ENCODE measurements at regions not wholly inside any gene's neighbourhood (a gene's known extent, or its start where the extent isn't known, plus 50 kb on each side); places are given as distances from the start of the nearest gene placed in this dataset.

GRCh38 chr6:126091466-126091865, 105.1 kb downstream of the TRMT11 start:
- DNase-seq, result no peak

GRCh38 chr6:126093108-126093507, 106.8 kb downstream of the TRMT11 start:
- no peak for DNase-seq

GRCh38 chr6:126094411-126094810, 108.1 kb downstream of the TRMT11 start:
- no peak for DNase-seq

DNA sequence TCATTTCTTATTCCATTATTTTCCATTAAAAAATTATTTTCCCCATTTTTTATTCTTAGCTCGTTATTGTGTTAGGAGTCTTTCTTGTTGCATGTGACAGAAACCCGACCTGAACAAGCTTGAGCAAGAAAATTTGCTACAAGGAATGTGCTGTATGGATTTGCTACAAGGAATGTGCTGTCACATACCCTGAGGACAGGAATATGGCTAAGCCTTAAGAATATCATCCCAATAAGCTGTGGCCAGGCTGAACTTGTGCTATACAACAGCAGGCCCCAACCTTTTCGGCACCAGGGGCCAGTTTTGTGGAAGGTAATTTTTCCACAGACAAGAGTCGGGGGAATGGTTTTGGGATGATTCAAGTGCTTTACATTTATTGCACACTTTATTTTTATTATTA, 114.0 kb downstream of the TRMT11 start:
- no peak for DNase-seq

- DNase-seq, result no peak
These were observed 116.0 kb downstream of the TRMT11 start for GRCh38 chr6:126102358-126102757.

GRCh38 chr6:126103993-126104392, 117.7 kb downstream of the TRMT11 start:
- no peak for DNase-seq

- no peak for DNase-seq
These were observed 121.3 kb downstream of the TRMT11 start for GRCh38 chr6:126107475-126108166.

DNA sequence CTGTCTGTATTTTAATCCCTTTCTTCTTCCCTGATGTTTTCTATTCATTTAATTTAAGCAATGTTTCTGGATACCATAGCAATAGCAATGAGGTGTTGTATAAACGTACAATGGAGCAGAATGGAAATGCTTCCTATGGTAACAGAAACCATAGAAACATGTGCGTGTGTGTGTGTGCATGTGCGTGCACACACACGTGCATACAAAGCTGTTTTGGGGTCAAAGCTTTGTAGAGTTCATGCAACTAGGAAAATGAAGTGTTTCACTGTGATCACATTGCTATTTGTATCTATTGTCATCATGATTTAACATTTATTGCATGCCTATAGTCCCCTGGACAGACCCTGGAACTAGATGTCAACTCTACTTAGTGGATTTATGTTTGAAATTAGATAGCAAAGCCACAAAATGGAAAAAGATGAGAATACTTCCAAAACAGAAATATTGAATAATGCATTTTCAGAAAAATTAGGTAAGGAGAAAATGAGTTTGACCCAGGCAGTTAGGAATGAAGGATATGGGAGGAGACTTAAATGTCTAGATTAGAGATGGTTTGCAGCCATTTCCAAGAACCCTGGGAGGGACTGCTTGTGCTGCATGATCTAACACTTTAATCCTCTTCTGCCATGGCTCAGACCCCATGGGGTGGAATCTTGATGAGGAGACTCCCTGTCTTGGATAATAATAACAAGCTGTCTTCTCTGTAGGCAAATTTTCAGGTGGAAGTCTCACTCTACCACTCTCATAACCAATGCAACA, 124.4 kb downstream of the TRMT11 start:
- no peak for DNase-seq

GRCh38 chr6:126111327-126111726, 125.0 kb downstream of the TRMT11 start:
- no peak for DNase-seq

- DNase-seq, result no peak
These were observed 125.9 kb downstream of the TRMT11 start for GRCh38 chr6:126112171-126112632.

- no peak for DNase-seq
These were observed 126.9 kb downstream of the TRMT11 start for GRCh38 chr6:126113261-126113660.

GRCh38 chr6:126117251-126117650, 130.9 kb downstream of the TRMT11 start:
- DNase-seq, result no peak

DNA sequence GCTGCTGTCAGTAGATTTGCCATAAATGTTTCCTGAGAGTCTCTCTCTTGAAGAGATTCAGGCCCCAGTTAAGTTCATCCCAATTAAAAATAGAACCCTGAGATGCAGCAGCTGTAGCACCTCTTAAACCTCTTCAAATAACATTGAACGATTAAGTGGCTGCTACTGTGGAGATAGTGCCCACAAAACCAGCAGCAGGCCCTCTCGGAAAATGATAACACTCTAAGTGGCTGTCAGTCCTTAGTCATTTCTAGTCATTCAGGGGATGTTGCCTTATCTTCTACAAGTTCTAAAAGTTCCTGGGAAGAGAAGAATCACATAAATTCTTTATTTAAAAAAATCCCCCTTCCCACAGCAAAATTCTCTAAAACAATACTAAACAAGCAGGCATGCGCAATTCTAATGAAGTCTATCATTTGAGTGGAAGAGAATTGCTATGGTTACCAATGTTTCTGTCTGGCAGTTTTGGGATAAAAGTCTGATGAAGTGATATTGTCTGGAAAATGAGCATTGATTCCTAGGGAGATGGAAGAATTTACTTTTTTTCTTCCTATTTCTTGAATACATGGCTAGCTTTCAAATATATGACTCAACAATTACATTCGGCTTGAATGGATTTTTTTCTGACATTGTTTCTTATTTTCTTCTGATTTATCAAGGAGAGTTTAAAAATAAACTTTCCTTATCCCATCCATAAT, 131.9 kb downstream of the TRMT11 start:
- DNase-seq, result no peak

DNA sequence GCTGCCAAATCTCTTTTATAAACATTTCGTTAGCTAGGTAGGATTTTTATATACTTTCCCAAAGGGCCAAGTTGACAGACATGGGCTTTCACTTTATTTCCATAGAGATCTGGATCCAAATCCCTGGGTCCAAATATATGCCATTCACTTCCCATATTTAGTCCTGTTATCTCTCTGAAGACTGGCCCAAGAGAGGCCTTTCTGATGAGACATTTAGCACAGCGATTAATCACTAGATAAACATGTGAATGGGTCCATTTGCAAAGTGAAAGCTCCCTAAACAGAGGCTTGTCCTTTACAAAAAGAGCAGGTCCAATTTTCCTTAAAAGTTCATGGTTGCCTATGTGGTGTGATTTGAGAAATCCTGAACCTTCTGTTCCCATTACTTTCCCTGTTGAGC, 132.6 kb downstream of the TRMT11 start:
- DNase-seq, result no peak

DNA sequence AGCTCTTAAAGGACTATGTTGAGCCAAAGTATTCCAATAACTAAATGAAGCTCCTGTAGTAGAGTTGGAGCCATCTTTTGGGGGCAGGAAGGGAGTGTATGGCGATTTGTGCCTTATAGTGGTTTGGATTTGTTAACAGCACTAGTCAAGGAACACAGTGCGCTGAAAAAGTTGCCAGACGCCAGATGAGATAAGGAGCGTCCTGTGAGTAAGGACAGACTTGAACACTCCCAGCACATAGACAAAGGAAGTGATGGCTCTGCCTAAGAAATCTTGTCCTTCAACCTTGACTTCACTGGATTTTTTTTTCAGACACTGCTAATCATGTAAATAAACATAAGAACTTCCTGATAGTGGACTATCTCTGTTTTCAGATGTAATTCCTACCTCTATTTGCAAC, 136.9 kb downstream of the TRMT11 start:
- DNase-seq, result no peak

GRCh38 chr6:126127659-126128058, 141.3 kb downstream of the TRMT11 start:
- peak; percentile 12 for DNase-seq

DNA sequence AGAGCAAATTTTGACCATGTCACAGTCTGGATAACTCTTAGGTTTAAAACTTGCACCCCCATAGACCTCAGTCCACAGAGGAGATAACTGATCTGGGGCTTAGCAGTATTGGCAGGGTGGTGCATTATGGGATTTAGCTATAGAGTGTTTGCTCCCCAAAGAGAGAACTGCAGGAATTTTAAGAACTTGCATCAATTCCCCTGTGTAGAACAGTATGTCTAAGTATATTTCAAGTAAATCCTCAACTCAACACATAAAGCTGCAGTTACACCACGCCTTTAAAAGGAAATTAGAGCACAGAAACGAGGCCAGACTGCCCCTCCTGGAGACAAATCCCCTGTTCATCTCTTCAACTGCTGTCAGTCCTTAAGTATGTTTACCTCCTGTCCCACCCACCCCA, 144.9 kb downstream of the TRMT11 start:
- DNase-seq, result no peak

GRCh38 chr6:126133984-126134383, 147.6 kb downstream of the TRMT11 start:
- no peak for DNase-seq

DNA sequence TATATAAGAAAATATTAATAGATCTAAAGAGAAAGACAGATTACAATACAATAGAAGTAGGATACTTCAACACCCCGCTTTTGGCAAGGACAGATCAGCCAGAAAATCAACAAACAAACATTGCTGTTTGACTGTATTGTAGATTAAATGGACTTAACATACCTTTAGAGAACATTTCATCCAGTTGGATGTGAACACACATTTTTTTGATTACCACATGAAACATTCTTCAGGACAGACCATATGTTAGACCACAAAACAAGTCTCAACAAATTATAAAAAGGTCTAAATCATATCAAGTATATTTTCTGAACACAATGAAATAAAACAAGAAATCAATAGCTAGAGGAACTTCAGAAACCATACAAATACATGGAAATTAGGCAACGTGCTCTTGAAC, 148.2 kb downstream of the TRMT11 start:
- DNase-seq, result no peak

GRCh38 chr6:126140015-126140414, 153.7 kb downstream of the TRMT11 start:
- DNase-seq, result no peak

DNA sequence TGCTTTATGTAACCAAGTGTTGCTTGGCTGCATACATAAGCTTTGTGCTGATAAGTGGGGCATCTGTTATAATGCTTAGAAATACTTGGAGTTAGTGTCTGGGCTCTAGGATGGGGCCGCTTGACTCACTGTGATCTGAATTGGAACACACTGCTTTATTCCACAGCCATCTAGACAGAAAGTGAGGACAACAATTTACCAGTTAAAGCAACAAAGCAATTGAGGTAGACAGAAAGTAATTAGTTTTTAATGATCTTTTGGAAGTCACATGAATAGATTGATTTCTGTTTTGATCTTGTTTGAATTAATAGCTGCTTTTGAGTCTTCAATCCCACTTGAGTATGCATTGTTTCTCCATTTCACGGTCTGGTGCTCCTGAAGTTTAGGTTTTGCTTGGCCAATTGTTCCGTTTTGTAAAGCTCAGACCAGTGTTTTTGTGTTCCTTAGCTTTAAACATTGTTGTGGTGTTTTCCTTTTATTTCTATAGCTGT, 157.5 kb downstream of the TRMT11 start:
- DNase-seq, result no peak

DNA sequence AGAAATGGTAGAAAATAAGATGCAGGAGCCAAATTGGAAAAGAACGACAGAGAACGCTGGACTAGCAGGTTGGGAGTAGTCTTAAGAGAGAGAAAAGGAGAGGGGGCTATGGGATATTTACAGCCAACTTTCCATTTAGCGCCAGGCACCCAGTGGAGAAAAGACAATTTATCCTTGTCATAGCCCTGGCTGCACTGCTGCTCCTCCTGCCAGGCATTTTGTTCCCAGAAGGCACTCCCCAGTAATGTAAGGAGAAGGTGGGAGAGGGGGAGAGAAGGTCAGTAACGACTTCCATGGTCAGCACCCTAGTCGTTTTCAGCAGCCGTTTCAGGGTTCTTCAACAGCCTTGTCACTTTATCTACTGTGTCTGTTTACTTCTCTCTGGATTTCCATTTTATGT, 159.0 kb downstream of the TRMT11 start:
- no peak for DNase-seq

GRCh38 chr6:126147291-126147815, 161.0 kb downstream of the TRMT11 start:
- DNase-seq, result no peak

Data from NCI-H2029 treated with DMSO at 0.1 percent for 48 hours (cell line).